Esophagus (tissue), 2 donors: ENCODE measurements at regions not wholly inside any gene's neighbourhood (a gene's known extent, or its start where the extent isn't known, plus 50 kb on each side); places are given as distances from the start of the nearest gene placed in this dataset.

Experiments
- H3K27ac ChIP-seq, 2 donors: one replicate each; pipeline ENCODE4 v1.5.1; 2013; ENCODE audit warnings: low read depth in 2 of 2, mild to moderate bottlenecking in 2 of 2, inconsistent platforms in 1 of 2, low read length in 1 of 2, moderate library complexity in 1 of 2
- H3K27me3 ChIP-seq, 2 donors: one replicate each; pipeline ENCODE4 v1.6.1; 2013; ENCODE audit warnings: low read length in 2 of 2, control low read depth in 1 of 2, mild to moderate bottlenecking in 1 of 2; ENCODE audit not compliant: insufficient read depth in 2 of 2, control insufficient read depth in 1 of 2
- H3K36me3 ChIP-seq, 2 donors: one replicate each; pipeline ENCODE4 v1.6.1; 2013; ENCODE audit warnings: low read length in 1 of 2; ENCODE audit not compliant: control insufficient read depth in 2 of 2, insufficient read depth in 2 of 2
- H3K4me1 ChIP-seq, 2 donors: one replicate each; pipeline ENCODE4 v1.6.1; 2013; ENCODE audit warnings: low read length in 1 of 2; ENCODE audit not compliant: control insufficient read depth in 2 of 2, insufficient read depth in 2 of 2
- H3K4me3 ChIP-seq, 2 donors: one replicate each; pipeline ENCODE4 v1.5.1; 2013; ENCODE audit warnings: low read length in 2 of 2, mild to moderate bottlenecking in 2 of 2, low read depth in 1 of 2, moderate library complexity in 1 of 2
- H3K9me3 ChIP-seq, 2 donors: one replicate each; pipeline ENCODE4 v1.6.1; 2013; ENCODE audit warnings: mild to moderate bottlenecking in 2 of 2, low read depth in 1 of 2, low read length in 1 of 2, moderate library complexity in 1 of 2; ENCODE audit not compliant: control insufficient read depth in 2 of 2, insufficient read depth in 1 of 2
- WGBS, 2 donors: extraction: QIAGEN DNeasy Blood & Tissue Kit; methylation state at CpG; one replicate each; pipeline ENCODE4 v1.1.7; 2013; 5-methylcytosine and 5-hydroxymethylcytosine counted together
- donor health status: healthy with polysubstance abuse.
- donor health status: Bipolar disorder and iron deficiency.

DNA sequence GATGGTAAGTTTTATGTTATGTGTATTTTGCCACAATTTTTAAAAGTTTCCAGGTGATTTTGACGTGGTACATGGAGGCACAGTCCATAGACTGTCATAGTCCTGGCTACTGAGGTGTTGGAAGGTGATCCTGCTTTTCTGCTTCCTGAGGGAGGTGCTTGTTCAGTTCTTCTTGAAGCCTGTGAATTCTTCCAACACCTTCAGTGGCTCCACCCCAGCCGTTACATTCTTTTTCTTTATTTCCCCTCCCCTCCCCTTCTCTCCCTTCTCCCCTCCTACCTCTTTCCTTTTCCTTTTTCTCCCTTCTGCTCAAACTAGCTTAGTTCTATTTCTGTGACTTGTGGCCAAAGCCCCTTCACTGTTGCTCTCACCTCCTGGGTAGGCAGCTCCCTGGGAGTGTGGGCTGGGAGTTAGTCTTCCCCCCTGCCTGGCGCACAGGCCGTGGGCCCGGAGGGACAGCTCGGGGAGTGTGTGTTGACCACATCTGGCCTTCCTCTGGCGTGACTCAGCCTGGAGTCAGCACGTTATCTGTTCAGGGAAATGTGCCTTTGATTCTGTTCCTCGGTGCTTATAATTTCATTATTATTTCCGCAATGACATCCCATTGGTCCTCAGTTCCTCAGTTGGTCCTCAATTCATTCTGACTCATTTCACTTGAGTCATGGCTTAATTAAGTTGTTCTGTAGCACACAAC is 566.2 kb downstream of the TBC1D22A start:
- Histone ChIP-seq H3K4me3 (no peak overlapping the region), H3K27ac (peak overlapping the region in 1 of 2 donors; percentile 56), H3K36me3 (no peaks in the 10 kb centered on the region), H3K4me1 (peaks cover 0 to 3% of the 10 kb centered on the region in 2 donors), H3K9me3 (peaks cover 3% of the 10 kb centered on the region in 2 donors), H3K27me3 (no peaks in the 10 kb centered on the region)
- WGBS, 2 donors, result 39 to 40% methylated on average over 10 of the region's 10 CpGs

- no peaks in the 10 kb centered on the region for H3K27me3 ChIP-seq
- no peaks in the 10 kb centered on the region for H3K4me1 ChIP-seq
- peaks cover 0 to 5% of the 10 kb centered on the region in 2 donors for H3K9me3 ChIP-seq
- no peaks in the 10 kb centered on the region for H3K36me3 ChIP-seq
- H3K4me3 ChIP-seq, result no peak overlapping the region
- no peak overlapping the region for H3K27ac ChIP-seq
- WGBS, 2 donors, result 90% methylated on average over 6 of the region's 6 CpGs
Measured at GRCh38 chr22:47327241-47327640, 564.8 kb downstream of the TBC1D22A start.

DNA sequence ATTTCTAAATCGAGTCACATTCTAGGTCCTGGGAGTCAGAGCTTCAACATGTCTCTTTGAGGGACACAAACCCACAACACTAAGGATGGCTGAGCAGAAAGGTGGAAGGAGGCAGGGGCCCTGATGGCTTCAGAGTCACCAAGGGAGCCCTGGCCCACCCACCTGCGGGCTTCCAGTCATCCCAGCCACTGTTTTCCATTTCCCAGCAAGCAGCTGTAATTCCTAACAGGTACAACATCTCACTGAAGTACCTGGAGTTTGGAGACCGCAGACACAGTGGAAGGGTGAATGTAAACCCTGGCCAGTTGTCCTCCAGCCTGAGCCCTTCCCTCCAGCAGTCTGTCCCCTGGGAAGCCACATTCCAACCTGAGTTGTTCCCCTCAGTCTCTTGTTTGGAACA is 562.8 kb downstream of the TBC1D22A start:
- Histone ChIP-seq H3K27me3 (no peaks in the 10 kb centered on the region), H3K4me3 (no peak overlapping the region), H3K27ac (no peak overlapping the region), H3K9me3 (peaks cover 0 to 7% of the 10 kb centered on the region in 2 donors), H3K36me3 (no peaks in the 10 kb centered on the region), H3K4me1 (no peaks in the 10 kb centered on the region)
- WGBS, 2 donors, result 83 to 92% methylated on average over 3 of the region's 3 CpGs

- no peaks in the 10 kb centered on the region for H3K36me3 ChIP-seq
- H3K4me3 ChIP-seq, result no peak overlapping the region
- H3K27ac ChIP-seq, result no peak overlapping the region
- 67 to 72% methylated on average over 10 of the region's 10 CpGs for WGBS, 2 donors
- H3K9me3 ChIP-seq, result peaks cover 0 to 7% of the 10 kb centered on the region in 2 donors
- no peaks in the 10 kb centered on the region for H3K4me1 ChIP-seq
- H3K27me3 ChIP-seq, result no peaks in the 10 kb centered on the region
Measured at GRCh38 chr22:47324435-47324990, 562.1 kb downstream of the TBC1D22A start.

GRCh38 chr22:47323518-47323917 is 561.1 kb downstream of the TBC1D22A start:
- H3K27ac ChIP-seq, result no peak overlapping the region
- WGBS, 2 donors, result 76 to 82% methylated on average over 6 of the region's 6 CpGs
- peaks cover 0 to 7% of the 10 kb centered on the region in 2 donors for H3K9me3 ChIP-seq
- H3K4me3 ChIP-seq, result no peak overlapping the region
- no peaks in the 10 kb centered on the region for H3K36me3 ChIP-seq
- H3K27me3 ChIP-seq, result no peaks in the 10 kb centered on the region
- H3K4me1 ChIP-seq, result no peaks in the 10 kb centered on the region

DNA sequence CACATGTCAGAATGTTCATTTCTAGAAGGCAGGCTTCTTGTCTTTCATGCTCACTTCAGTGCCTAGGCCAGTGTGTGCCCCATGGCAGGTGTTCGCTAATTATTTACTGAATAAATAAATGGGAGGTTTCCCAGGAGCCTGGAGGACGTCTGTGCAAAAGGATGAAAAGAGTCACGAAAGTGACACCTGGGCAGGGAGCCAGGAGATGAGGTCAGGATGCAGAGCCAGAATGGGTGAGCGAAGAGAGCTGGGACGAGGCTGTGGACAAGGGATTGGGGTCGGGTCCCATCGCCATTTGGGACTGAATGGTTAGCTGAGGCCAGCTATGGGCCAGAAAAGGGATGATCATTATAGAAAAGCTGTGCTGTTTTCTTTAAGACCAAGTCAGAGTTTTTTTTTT is 560.4 kb downstream of the TBC1D22A start:
- WGBS, 2 donors, result 41 to 45% methylated on average over 7 of the region's 7 CpGs
- no peaks in the 10 kb centered on the region for H3K27me3 ChIP-seq
- H3K9me3 ChIP-seq, result peaks cover 0 to 7% of the 10 kb centered on the region in 2 donors

GRCh38 chr22:47320560-47320959 is 558.1 kb downstream of the TBC1D22A start:
- Histone ChIP-seq H3K4me1 (no peaks in the 10 kb centered on the region), H3K27me3 (no peaks in the 10 kb centered on the region), H3K36me3 (no peaks in the 10 kb centered on the region), H3K9me3 (peaks cover 0 to 7% of the 10 kb centered on the region in 2 donors), H3K27ac (no peak overlapping the region), H3K4me3 (no peak overlapping the region)
- WGBS, 2 donors, result 76 to 86% methylated on average over 1 of the region's 1 CpG

More for the DNA sequence above, 560.4 kb downstream of the TBC1D22A start:
- H3K4me3 ChIP-seq, result no peak overlapping the region
- H3K27ac ChIP-seq, result no peak overlapping the region
- no peaks in the 10 kb centered on the region for H3K36me3 ChIP-seq
- H3K4me1 ChIP-seq, result no peaks in the 10 kb centered on the region

GRCh38 chr22:47318041-47318737 is 555.7 kb downstream of the TBC1D22A start:
- Histone ChIP-seq H3K27me3 (no peaks in the 10 kb centered on the region), H3K4me3 (no peak overlapping the region), H3K9me3 (peaks cover 0 to 7% of the 10 kb centered on the region in 2 donors), H3K36me3 (no peaks in the 10 kb centered on the region), H3K27ac (no peak overlapping the region), H3K4me1 (no peaks in the 10 kb centered on the region)
- WGBS, 2 donors, result 68 to 71% methylated on average over 9 of the region's 9 CpGs

GRCh38 chr22:47315862-47316419 is 553.5 kb downstream of the TBC1D22A start:
- Histone ChIP-seq H3K4me3 (no peak overlapping the region), H3K4me1 (no peaks in the 10 kb centered on the region), H3K27ac (no peak overlapping the region), H3K36me3 (no peaks in the 10 kb centered on the region), H3K27me3 (no peaks in the 10 kb centered on the region), H3K9me3 (no peaks in the 10 kb centered on the region)
- 25 to 30% methylated on average over 7 of the region's 7 CpGs for WGBS, 2 donors
